Right cardiac atrium (tissue), 5 donors: ENCODE measurements at regions not wholly inside any gene's neighbourhood (a gene's known extent, or its start where the extent isn't known, plus 50 kb on each side); places are given as distances from the start of the nearest gene placed in this dataset.
A peak's percentile ranks its signal among the peaks of the same experiment; 100 is the strongest.

ENCODE experiments used
- ATAC-seq, 2 donors: fragments of 200-7000 bp; cut with Tn5 transposase; one replicate each; pipeline versions ENCODE4 v1.8.0 to v1.9.1; 2020; ENCODE audit warnings: moderate library complexity in 2 of 2, mild to moderate bottlenecking in 1 of 2
- DNase-seq, 3 donors: peaks; one replicate each; pipeline ENCODE4 v3.0.0-alpha.2; 2020
- H3K27ac ChIP-seq: one replicate; pipeline ENCODE4 v1.5.1; 2013; ENCODE audit warnings: mild to moderate bottlenecking, low read length, control low read depth, moderate library complexity
- H3K27me3 ChIP-seq: one replicate; pipeline ENCODE4 v1.6.1; 2013; ENCODE audit not compliant: control insufficient read depth, insufficient read depth
- H3K4me1 ChIP-seq: one replicate; pipeline ENCODE4 v1.6.1; 2013; ENCODE audit warnings: low read length; ENCODE audit not compliant: control insufficient read depth, insufficient read depth
- H3K4me3 ChIP-seq: one replicate; pipeline ENCODE4 v1.5.1; 2013; ENCODE audit warnings: low read length, control low read depth
- H3K9me3 ChIP-seq: one replicate; pipeline ENCODE4 v1.6.1; 2013; ENCODE audit warnings: low read length; ENCODE audit not compliant: control insufficient read depth
- WGBS: extraction: QIAGEN DNeasy Blood & Tissue Kit; methylation state at CpG from one replicate; pipeline ENCODE4 v1.1.7; 2013; 5-methylcytosine and 5-hydroxymethylcytosine counted together
- intact Hi-C, 4 donors: fragments of 100-400 bp; cut with DNase I; formaldehyde crosslinking; loops; one replicate each; pipeline versions ENCODE4 v1.11.0 to v1.14.0; 2022 to 2023
- donor health status: healthy with polysubstance abuse.
- donor health status: DM: no; HTN: yes; CAD: no.
- donor health status: DM: no; HTN: no; CAD: no.
- donor health status: DM: no; HTN: yes; CAD: no; lungs with severe emphysema.
- donor health status: DM: yes; HTN: yes; CAD: no.

- WGBS, result 88% methylated on average over 9 of the region's 9 CpGs
- Histone ChIP-seq H3K27ac (no peak overlapping the region), H3K9me3 (no peaks in the 10 kb centered on the region), H3K4me1 (no peaks in the 10 kb centered on the region), H3K27me3 (no peaks in the 10 kb centered on the region), H3K4me3 (no peak overlapping the region)
- intact Hi-C loops, result no loop called here
- DNase-seq (peak in 1 of 3 donors; percentile 38), ATAC-seq (no peak)
Observed at GRCh38 chr3:64293121-64293520, 67.9 kb upstream of the PRICKLE2 start.

- Histone ChIP-seq H3K9me3 (no peaks in the 10 kb centered on the region), H3K27ac (peak overlapping the region; percentile 74), H3K27me3 (no peaks in the 10 kb centered on the region), H3K4me1 (no peaks in the 10 kb centered on the region), H3K4me3 (no peak overlapping the region)
- no peak for DNase-seq
- WGBS, result 66% methylated on average over 4 of the region's 4 CpGs
- intact Hi-C loops, result no loop called here
- ATAC-seq, result peak; percentile 87 to 93
Observed at GRCh38 chr3:64291956-64292355, 66.7 kb upstream of the PRICKLE2 start.

- ATAC-seq, result peak; percentile 73 to 83
- no peaks in the 10 kb centered on the region for H3K9me3 ChIP-seq
- 58% methylated on average over 3 of the region's 3 CpGs for WGBS
- peak; percentile 53 to 64 (median 55) for DNase-seq
- no peaks in the 10 kb centered on the region for H3K27me3 ChIP-seq
- peak overlapping the region; percentile 55 for H3K27ac ChIP-seq
- intact Hi-C loops, result no loop called here
- H3K4me3 ChIP-seq, result no peak overlapping the region
- H3K4me1 ChIP-seq, result no peaks in the 10 kb centered on the region
Observed at GRCh38 chr3:64291345-64291744, 66.1 kb upstream of the PRICKLE2 start.

DNA sequence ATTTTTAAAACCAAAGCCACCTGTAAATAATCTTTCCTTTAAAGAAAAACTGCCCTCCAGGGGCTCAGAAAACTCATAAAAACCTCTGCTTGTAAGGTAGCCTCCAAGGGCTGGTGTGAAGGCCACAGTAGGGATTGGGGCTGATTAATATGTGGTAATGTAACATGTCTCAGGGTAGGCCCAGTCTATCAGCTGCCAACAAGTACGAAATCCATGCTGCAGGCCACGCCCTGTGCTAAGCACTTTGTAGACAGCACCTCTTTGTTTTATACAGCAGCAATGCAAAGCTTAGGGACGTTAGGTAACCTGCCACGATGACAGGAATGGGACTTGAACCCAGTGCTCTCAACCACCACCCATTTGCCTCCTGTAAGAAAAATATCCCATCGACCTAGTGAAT, 65.6 kb upstream of the PRICKLE2 start:
- ATAC-seq, result peak in 1 of 2 donors; percentile 47
- 91% methylated on average over 5 of the region's 5 CpGs for WGBS

GRCh38 chr3:64290161-64290560, 64.9 kb upstream of the PRICKLE2 start:
- DNase-seq (no peak), ATAC-seq (no peak)
- H3K4me1 ChIP-seq, result no peaks in the 10 kb centered on the region
- H3K27ac ChIP-seq, result no peak overlapping the region
- intact Hi-C loops, result no loop called here
- H3K4me3 ChIP-seq, result no peak overlapping the region
- WGBS, result 79% methylated on average over 5 of the region's 5 CpGs
- H3K27me3 ChIP-seq, result no peaks in the 10 kb centered on the region
- H3K9me3 ChIP-seq, result no peaks in the 10 kb centered on the region

More for the DNA sequence above, 65.6 kb upstream of the PRICKLE2 start:
- Histone ChIP-seq H3K4me1 (no peaks in the 10 kb centered on the region), H3K4me3 (no peak overlapping the region), H3K27me3 (no peaks in the 10 kb centered on the region), H3K9me3 (no peaks in the 10 kb centered on the region), H3K27ac (peak overlapping the region; percentile 55)
- DNase-seq, result no peak
- intact Hi-C loops, result no loop called here

DNA sequence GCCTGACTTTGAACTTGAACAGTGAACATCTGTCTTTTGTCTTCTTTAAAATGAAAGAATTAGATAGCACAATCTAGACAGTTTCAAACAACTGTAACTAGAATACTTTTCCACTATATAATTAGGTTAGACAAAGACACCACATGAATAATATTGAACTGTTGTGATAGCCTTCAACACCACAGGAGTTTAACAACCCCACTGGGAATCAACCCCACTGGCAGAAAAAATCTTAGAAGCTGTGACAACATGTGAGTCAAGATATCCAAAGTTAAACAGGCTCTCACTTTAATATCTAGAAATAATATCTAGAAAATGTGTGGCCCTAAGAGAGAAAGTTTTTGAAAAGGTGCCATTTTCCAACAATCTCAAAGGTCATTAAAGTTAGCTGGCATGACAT, 64.4 kb upstream of the PRICKLE2 start:
- intact Hi-C loops, result no loop called here

GRCh38 chr3:64278625-64279024, 53.4 kb upstream of the PRICKLE2 start:
- H3K4me3 ChIP-seq, result no peak overlapping the region
- no peak overlapping the region for H3K27ac ChIP-seq
- DNase-seq (no peak), ATAC-seq (no peak)
- WGBS, result 96% methylated on average over 5 of the region's 5 CpGs
- H3K27me3 ChIP-seq, result no peaks in the 10 kb centered on the region
- H3K4me1 ChIP-seq, result no peaks in the 10 kb centered on the region
- intact Hi-C loops, result no loop called here
- H3K9me3 ChIP-seq, result no peaks in the 10 kb centered on the region

More for the DNA sequence above, 64.4 kb upstream of the PRICKLE2 start:
- H3K9me3 ChIP-seq, result no peaks in the 10 kb centered on the region
- no peak overlapping the region for H3K27ac ChIP-seq
- no peak for DNase-seq
- H3K4me1 ChIP-seq, result no peaks in the 10 kb centered on the region
- no peak overlapping the region for H3K4me3 ChIP-seq
- no peak for ATAC-seq
- no peaks in the 10 kb centered on the region for H3K27me3 ChIP-seq

DNA sequence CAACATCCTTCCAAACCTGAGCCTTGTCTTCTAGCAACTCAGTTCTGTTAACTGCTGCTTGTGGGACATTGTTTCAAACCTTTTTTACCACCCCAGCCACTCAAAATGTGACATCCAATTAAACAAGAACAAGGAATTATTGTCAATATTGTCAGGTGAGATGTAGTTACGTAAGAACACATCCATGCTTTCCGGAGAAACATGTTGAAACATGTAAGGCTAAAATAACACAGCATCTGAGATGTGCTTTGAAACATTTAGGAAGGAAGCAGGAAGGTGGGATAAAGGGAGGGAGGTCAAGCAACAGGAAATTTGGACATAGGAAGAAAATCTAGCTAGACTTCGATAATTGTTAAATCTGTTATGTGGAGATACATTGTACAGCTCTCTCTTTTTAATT, 50.9 kb upstream of the PRICKLE2 start:
- Histone ChIP-seq H3K27me3 (no peaks in the 10 kb centered on the region), H3K27ac (no peak overlapping the region), H3K9me3 (no peaks in the 10 kb centered on the region), H3K4me3 (no peak overlapping the region), H3K4me1 (no peaks in the 10 kb centered on the region)
- DNase-seq (no peak), ATAC-seq (no peak)
- 68% methylated on average over 3 of the region's 3 CpGs for WGBS
- intact Hi-C loops, result no loop called here
